Stromal cell of bone marrow (primary cell): ENCODE measurements at regions not wholly inside any gene's neighbourhood (a gene's known extent, or its start where the extent isn't known, plus 50 kb on each side); places are given as distances from the start of the nearest gene placed in this dataset.

Experiments
- DNase-seq: peaks from one replicate; pipeline ENCODE4 v3.0.0-alpha.2; 2012; ENCODE audit warnings: low read depth

DNA sequence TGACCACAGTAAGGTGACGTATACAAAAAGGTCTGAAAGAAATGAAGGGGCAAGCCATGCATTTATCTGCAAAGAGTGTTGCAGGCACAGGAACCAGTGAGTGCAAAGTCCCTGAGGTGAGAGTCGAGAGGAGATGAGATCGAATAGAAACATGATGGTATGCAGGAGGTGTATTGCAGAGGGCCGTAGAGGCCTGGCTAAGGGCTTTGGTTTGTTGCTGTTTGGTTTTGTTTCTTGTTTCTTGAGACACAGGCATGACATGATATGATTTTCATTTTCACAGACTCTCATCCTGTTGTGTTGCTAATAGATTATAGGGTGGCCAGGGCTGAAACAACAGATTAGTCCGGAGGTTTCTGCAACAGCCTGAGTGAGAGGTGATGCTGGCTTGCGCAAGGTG lies 80.4 kb downstream of the HSPH1 start:
- DNase-seq, result no peak

GRCh38 chr13:31074756-31075155 lies 86.9 kb downstream of the HSPH1 start:
- DNase-seq, result no peak

DNA sequence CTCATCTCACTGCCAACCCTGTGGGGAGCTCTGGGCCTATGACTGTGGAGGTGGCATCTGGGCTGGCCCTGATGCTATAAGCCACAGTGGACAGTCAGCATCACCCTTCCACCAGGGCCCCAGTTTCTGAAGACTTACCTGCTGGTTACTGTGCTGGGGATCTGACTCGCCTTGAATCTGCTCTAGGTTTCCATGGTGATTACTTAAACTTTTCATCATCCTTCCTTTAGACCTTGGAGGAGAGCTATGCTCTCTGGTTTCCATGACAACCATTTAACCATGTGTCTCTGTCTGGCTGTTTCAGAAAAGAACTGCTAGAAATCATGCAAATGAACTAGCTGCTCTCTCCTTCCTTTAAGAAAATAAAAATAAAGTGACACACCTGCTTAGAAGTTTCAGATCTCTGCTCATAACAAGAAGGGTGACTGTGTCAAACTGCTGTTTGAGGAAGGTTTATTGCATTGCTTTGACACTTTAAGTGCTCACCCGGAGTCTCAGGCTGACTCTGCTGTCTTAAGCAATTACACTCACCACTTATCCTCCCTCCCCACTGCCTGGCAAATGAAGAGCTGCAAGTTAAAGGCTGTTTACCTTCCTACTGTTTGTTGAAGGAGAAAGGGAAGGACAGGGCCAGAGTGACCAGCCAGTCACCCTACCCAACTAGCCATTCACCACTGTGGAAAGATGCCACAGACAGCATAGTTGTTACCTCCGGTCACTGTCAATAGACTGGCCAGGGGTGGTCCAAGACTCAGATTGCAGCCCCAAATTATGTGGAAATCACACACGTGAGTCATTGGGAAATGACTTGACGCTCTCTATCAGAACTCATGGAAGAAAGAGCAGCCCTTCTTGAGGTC lies 87.6 kb downstream of the HSPH1 start:
- no peak for DNase-seq

GRCh38 chr13:31072041-31072440 lies 89.7 kb downstream of the HSPH1 start:
- DNase-seq, result no peak

DNA sequence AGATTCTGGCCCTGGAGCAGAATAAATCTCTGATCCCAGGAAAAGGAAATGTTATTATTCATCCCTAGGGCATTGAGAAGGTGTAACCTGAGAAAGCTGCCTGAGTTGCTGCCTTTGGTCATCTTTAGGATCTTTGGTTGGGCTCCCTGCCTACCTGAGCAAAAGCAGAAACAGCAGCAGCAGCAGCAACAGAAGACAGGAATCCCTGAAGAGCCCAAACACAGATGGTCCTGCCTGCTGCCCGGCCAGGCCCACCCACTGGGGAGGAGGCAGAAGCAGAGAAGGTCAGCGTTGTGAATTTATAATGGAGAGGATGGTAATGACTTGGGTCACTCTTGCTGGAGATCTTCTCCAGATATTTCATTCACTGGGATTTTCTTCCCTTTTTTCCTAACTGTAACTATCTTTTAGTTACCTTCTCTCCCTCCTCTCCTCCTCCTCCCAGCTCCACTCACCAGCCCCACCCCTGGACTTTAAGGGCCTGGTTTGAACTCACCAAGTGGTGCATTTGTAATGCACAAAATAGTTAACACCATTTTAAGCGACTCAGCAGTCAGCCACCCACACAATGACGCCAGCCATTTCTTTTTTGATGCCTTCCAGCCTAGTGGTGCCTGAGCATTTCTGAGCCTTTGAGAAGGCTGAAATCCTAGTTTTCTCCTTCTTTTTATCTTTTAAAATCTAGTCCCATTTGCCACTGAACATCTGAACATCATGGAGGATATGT lies 91.7 kb downstream of the HSPH1 start:
- no peak for DNase-seq

DNA sequence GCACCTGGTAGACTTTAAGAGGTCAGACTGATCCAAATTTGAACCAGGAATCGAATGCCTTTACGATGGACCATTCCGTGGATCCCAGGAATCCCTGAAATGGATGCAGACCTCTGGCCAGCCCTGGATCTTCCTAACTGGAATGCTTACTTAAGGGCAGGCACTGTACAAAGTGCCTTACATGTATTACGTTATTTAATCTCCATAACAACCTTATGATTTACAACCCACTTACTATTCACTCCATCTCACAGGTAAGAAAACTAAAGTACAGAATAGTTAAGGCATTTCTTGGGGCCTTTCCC lies 93.6 kb downstream of the HSPH1 start:
- DNase-seq, result no peak

DNA sequence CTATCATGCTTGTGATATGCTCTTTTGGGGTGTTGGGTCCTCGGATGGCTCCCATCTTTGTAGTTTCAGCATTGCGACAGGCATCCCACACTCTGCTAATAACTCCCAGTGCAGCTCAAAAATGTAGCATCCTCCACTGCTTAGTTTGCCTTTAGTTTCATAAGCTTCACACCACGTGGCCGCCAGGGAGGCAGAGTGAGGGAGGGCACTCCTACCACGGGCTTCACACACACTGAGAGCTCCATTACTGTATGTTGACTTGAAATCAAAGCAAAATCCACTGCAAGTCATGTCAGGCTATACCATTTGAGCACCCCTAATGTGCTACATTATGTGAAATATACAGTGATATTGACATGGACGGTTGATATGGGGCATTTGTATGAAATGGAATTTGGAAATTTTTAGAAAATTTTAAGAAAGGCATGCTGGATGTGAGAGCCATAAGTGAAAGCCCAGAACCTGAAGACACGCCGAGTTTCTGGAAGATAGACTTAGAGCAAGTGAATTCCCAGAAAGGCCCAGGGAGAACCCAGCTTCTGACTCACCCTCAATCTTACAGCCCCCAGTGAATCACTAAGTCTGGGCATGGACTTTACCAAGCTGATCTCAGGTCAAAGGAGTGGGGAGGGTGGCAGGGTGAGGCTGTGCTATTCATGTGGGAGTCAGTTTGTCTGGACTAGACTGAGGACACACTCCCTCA lies 94.1 kb downstream of the HSPH1 start:
- peak; percentile 71 for DNase-seq

- DNase-seq, result no peak
Measured at GRCh38 chr13:31064636-31065035, 97.1 kb downstream of the HSPH1 start.

DNA sequence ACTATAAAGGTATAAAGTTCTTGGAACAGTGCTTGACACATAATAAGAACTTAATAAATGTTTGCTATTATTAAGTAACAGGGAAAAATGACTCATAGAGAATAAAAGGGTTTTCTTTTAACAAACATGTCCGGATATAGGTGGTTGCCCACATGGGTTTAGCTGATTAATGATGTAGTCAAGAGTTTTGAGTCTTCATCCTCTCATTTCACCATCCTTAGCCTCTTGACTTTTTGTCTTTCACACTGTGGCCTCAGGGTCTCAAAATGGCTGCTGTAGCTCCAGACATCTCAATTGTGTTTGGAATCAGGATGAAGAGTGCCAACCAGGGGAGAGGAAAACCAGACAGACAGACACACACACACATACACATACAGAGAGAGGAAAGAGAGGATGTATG lies 97.9 kb downstream of the HSPH1 start:
- DNase-seq, result no peak

GRCh38 chr13:31060655-31061054 lies 101.0 kb downstream of the HSPH1 start:
- no peak for DNase-seq

GRCh38 chr13:31060220-31060619 lies 101.5 kb downstream of the HSPH1 start:
- no peak for DNase-seq

- DNase-seq, result no peak
Measured at GRCh38 chr13:31057403-31058033, 104.2 kb downstream of the HSPH1 start.

DNA sequence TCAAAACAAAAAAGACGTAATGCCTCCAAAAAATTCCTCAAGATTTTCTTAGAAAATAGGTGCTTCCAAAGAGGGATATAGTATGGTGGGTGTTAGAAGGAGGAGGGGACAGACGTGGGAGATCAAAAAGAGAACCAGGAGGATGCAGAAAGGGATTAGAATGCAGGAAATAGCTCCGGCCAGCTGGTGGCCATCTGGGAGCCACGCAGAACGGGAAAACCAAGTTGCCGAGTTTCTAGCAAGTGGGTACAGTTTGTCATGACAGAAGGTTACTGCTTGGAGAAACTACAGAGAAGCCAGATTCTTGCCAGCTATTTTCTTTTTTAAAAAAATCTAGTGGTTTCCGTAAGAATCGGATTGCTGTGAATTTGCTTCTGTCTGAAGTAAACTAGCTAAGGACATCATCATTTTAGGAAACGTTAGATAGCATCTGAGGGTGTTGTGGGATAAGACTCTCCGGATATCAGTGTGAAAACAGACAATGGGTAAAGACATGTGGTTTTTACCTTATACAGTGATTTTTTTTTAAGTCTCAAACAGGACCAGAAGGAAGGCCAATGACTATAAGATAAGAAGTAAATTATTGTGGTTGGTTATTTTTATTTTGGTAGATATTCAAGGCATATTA lies 104.9 kb downstream of the HSPH1 start:
- peak; percentile 13 for DNase-seq

- no peak for DNase-seq
Measured at GRCh38 chr13:31055589-31055988, 106.1 kb downstream of the HSPH1 start.

- no peak for DNase-seq
Measured at GRCh38 chr13:31054632-31055031, 107.1 kb downstream of the HSPH1 start.

GRCh38 chr13:31053896-31054295 lies 107.8 kb downstream of the HSPH1 start:
- DNase-seq, result no peak

- no peak for DNase-seq
Measured at GRCh38 chr13:31053091-31053490, 108.6 kb downstream of the HSPH1 start.

GRCh38 chr13:31052478-31052877 lies 109.2 kb downstream of the HSPH1 start:
- no peak for DNase-seq

- DNase-seq, result no peak
Measured at GRCh38 chr13:31051999-31052398, 109.7 kb downstream of the HSPH1 start.

DNA sequence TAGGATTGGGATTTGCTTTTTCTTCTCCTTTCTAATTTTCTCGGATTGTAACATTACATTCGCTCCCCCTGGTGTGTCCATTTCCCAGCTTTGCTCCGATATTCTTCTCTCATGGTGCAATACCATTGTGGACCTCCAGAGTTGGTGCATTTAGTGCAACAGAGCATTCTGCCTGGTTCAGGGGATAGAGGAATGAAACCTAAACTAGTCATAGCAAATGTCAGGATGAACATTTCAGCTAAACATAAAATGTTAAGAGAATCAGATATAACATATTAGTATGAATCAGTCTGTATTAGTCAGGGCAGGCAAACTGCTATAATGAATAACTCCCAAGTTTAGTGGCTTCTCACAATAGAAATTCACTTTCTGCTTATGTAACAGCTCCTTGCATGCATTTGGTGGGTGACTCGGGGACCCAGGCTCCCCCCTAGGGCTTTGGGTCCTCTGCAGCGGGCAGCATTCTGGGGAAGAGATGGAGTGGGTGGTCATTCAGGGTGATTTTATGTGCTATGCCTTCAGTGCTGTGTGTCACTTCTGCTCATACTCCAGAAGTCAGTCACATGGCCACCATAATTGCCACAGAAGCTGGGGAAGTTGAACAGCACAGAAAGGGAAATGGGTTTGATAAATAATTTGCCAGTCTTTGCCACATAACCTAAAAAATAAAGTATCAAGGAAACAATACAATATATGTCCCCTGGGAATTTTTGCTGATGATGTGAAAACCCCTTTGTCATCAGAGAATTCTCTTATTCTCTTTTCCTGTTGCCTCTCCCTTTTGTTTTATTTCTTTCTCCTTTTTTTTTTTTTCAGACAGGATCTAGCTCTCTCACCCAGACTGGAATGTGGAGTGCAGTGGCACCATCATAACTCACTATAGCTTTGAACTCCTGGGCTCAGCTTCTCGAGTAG lies 111.0 kb downstream of the HSPH1 start:
- DNase-seq, result peak; percentile 31

DNA sequence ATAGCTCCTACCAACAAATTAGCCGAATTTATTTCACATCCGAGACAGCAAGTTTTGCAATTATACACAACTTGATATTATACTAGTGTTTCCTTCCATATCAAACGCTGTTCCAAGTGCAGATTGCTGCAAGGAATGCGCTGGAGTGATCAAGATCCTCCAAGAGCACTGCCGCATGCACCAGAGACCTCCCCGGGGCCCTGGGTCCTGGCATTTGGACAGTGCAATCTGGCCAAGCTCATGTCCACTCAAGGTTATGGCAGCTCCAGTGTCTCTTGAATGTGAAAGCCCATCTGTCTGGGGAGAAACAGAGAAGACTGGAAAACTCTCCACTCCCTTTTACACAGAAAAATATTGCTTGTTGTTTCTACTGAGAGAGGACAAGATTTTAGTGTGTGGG lies 111.9 kb downstream of the HSPH1 start:
- no peak for DNase-seq
